ENCODE measurements at regions not wholly inside any gene's neighbourhood (a gene's known extent, or its start where the extent isn't known, plus 50 kb on each side); places are given as distances from the start of the nearest gene placed in this dataset.
"Not testable (repeated sequence)": the region's sequence is repeated elsewhere in the genome, so short reads cannot be mapped to it uniquely, and the experiment has no call there.

DNA sequence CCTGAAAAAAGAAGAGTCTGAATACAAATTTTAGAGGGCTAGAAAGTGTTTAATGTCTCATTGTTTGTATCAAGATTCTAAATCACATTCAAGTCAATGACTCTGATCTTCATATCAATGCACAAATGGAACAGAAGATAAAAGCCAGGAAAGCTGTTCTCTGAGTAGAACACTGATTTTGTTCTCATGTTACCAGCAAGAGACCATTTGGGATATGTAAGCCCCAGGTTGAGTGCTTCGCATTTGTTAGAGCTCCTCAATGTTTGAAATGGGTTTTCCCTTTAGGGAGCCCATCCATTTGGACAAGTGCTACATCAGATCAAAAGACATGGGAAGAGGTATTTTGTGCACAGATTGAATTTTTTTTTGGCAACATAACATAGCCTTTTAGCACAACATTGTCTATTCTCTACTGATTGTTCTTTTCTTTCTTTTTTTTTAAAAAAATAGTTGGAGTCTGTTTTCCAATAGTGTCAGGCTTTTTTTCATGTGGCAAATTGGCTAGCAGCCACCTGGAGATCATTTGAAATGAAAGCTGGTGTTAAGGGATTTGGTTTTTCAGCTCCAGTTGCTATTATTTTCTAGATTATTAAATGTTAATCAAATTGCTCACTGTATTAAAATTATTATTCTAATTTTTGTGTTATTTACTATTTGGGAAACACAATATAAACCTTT, 74.5 kb upstream of the ZPLD1 start:
- no peak for ATAC-seq

DNA sequence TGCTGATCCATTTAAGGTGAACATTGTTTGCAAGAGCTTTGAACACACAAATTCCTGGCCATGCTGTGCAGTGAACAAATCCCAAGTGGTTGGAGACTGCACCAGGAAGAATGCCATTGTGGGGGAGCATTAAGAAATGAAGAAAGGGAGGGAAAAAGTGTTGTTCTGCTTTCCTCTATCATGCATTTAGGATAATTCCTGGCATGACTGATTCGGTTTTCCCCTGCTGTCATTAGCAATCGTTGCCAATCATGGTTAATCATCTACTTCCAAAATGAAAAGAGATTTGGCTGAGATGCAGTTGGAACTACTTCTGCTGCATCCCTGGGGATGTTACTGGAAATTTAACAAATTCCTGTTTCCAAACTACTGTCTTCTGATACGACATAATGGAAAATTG, 73.7 kb upstream of the ZPLD1 start:
- Histone ChIP-seq H3K27ac (no peak overlapping the region), H3K4me1 (no peaks in the 10 kb centered on the region), H3K36me3 (no peaks in the 10 kb centered on the region), H3K9me3 (no peaks in the 10 kb centered on the region), H3K27me3 (no peaks in the 10 kb centered on the region), H3K4me3 (no peak overlapping the region)
- DNase-seq (no peak), ATAC-seq (no peak)
- TF ChIP-seq, protein P1, sequence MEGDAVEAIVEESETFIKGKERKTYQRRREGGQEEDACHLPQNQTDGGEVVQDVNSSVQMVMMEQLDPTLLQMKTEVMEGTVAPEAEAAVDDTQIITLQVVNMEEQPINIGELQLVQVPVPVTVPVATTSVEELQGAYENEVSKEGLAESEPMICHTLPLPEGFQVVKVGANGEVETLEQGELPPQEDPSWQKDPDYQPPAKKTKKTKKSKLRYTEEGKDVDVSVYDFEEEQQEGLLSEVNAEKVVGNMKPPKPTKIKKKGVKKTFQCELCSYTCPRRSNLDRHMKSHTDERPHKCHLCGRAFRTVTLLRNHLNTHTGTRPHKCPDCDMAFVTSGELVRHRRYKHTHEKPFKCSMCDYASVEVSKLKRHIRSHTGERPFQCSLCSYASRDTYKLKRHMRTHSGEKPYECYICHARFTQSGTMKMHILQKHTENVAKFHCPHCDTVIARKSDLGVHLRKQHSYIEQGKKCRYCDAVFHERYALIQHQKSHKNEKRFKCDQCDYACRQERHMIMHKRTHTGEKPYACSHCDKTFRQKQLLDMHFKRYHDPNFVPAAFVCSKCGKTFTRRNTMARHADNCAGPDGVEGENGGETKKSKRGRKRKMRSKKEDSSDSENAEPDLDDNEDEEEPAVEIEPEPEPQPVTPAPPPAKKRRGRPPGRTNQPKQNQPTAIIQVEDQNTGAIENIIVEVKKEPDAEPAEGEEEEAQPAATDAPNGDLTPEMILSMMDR (IDR thresholded peaks at IDR 0.05), result no peak
- TF ChIP-seq POLR2A (IDR thresholded peaks at IDR 0.05), result no peak
- WGBS (ENCODE audit: insufficient coverage, low coverage, low lambda C conversion rate, missing lambda C conversion rate), result 30% methylated on average over 3 of the region's 3 CpGs
- intact Hi-C loops (cut with DNase I), result no loop called here

More for the DNA sequence above, 74.5 kb upstream of the ZPLD1 start:
- no peaks in the 10 kb centered on the region for H3K9me3 ChIP-seq
- no peaks in the 10 kb centered on the region for H3K4me1 ChIP-seq
- TF ChIP-seq, protein P1 (IDR thresholded peaks at IDR 0.05), result no peak
- no peak for TF ChIP-seq POLR2A (IDR thresholded peaks at IDR 0.05)
- no peak overlapping the region for H3K4me3 ChIP-seq
- WGBS (ENCODE audit: insufficient coverage, low coverage, low lambda C conversion rate, missing lambda C conversion rate), result 67% methylated on average over 1 of the region's 1 CpG
- H3K27me3 ChIP-seq, result no peaks in the 10 kb centered on the region
- intact Hi-C loops (cut with DNase I), result no loop called here
- no peaks in the 10 kb centered on the region for H3K36me3 ChIP-seq
- no peak overlapping the region for H3K27ac ChIP-seq
- DNase-seq, result no peak

DNA sequence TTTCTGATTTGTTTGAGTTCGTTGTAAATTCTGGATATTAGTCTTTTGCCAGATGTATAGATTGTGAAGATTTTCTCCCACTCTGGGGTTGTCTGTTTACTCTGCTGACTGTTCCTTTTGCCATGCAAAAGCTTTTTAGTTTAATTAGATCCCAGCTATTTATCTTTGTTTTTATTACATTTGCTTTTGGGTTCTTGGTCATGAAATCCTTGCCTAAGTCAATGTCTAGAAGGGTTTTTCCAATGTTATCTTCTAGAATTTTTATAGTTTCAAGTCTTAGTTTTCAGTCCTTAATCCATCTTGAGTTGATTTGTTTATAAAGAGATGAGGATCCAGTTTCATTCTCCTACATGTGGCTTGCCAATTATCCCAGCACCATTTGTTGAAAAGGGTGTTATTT, 68.7 kb upstream of the ZPLD1 start:
- H3K9me3 ChIP-seq; ATAC-seq; H3K4me1 ChIP-seq; H3K36me3 ChIP-seq; intact Hi-C loops (cut with DNase I); DNase-seq; H3K4me3 ChIP-seq; H3K27me3 ChIP-seq; H3K27ac ChIP-seq: not testable (repeated sequence)
- 53% methylated on average over 1 of the region's 1 CpG for WGBS (ENCODE audit: insufficient coverage, low coverage, low lambda C conversion rate, missing lambda C conversion rate)

DNA sequence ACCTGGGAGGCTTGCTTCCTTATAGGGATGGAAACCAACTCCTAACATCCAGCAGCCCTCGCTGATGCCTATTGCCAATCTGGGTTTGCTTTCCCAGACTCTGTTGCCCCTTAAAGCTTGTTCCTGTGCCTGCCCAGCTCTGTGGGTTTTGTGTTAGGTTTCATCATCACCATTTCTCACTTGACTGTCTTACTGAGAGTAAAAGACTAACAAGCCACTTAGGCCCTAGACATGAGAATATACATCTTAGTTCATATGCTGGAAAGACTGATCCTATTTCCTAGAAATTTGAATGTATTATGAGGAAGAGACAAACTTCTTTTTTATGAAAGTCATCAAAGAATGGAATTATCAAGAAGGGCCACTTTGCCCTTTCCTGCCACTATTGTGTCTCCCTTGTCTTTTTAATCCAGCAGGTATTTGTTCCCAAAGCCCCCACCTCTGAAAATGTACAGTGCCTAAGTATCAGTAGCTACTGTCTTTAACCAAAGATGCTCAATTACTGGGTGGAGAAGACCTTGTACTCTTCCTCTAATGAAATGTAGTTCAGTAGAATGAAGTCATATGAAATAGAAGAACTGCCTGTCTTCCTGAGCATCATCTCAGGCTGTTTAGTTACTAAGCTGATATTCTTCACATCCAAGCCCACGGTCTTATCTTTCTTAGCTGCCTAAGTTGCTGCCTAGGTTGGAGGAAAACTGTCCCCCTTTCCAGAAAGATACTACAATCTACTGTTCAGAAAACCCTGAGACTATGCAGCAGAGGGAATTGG, 59.8 kb upstream of the ZPLD1 start:
- Histone ChIP-seq H3K4me3 (no peak overlapping the region), H3K4me1 (no peaks in the 10 kb centered on the region), H3K27me3 (no peaks in the 10 kb centered on the region), H3K9me3 (no peaks in the 10 kb centered on the region), H3K27ac (no peak overlapping the region), H3K36me3 (no peaks in the 10 kb centered on the region)
- DNase-seq (no peak), ATAC-seq (no peak)
- intact Hi-C loops (cut with DNase I), result no loop called here
- TF ChIP-seq, protein P1 (IDR thresholded peaks at IDR 0.05), result no peak
- no peak for TF ChIP-seq POLR2A (IDR thresholded peaks at IDR 0.05)
- WGBS (ENCODE audit: insufficient coverage, low coverage, low lambda C conversion rate, missing lambda C conversion rate), result 60% methylated on average over 1 of the region's 2 CpGs

DNA sequence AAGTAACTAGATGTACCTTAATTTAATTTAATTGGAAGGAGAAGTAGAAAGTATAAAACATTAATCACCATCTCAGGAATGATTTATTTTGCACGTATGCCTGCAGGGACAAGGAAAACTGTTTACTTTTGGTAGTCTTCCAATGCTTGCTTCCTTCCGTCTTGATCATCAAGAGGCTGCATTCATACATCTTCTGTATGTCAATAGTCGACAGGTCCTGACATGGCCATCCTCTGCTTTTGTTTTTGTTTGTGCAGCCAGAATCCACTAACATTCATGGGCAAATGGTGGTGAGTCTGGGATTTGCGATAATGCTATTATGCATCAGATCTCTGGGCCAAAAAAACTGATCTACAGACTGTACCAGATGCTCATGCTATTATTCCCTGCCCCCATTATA, 56.6 kb upstream of the ZPLD1 start:
- 60% methylated on average over 4 of the region's 4 CpGs for WGBS (ENCODE audit: insufficient coverage, low coverage, low lambda C conversion rate, missing lambda C conversion rate)

DNA sequence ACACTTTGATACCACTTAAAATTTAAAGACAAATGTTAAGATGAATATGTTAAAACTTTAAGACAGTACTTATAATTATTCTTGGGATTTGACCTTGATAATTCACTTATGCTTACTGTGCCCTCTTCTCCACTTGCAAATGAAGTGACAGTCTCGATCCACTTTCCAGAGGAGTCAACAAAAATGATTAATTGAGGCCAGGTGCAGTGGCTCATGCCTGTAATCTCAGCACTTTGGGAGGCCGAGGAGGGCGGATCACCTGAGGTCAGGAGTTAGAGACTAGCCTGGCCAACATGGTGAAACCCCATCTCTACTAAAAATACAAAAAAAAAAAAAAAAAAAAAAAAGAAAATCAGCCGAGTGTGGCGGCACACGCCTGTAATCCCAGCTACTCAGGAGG, 52.6 kb upstream of the ZPLD1 start:
- H3K4me1 ChIP-seq; H3K36me3 ChIP-seq; H3K27me3 ChIP-seq; DNase-seq; intact Hi-C loops (cut with DNase I); H3K27ac ChIP-seq; H3K9me3 ChIP-seq; ATAC-seq; H3K4me3 ChIP-seq: not testable (repeated sequence)
- WGBS (ENCODE audit: insufficient coverage, low coverage, low lambda C conversion rate, missing lambda C conversion rate), result 73% methylated on average over 6 of the region's 6 CpGs

More for the DNA sequence above, 56.6 kb upstream of the ZPLD1 start:
- intact Hi-C loops (cut with DNase I), result no loop called here
- no peak for TF ChIP-seq POLR2A (IDR thresholded peaks at IDR 0.05)
- Histone ChIP-seq H3K27ac (no peak overlapping the region), H3K4me3 (no peak overlapping the region), H3K36me3 (no peaks in the 10 kb centered on the region), H3K4me1 (no peaks in the 10 kb centered on the region), H3K27me3 (no peaks in the 10 kb centered on the region), H3K9me3 (no peaks in the 10 kb centered on the region)
- no peak for ATAC-seq
- DNase-seq, result no peak

All from right lobe of liver (tissue), 6 donors.